Fibroblast of lung (primary cell): ENCODE measurements at regions not wholly inside any gene's neighbourhood (a gene's known extent, or its start where the extent isn't known, plus 50 kb on each side); places are given as distances from the start of the nearest gene placed in this dataset.

Experiments
- DNase-seq, 2 donors: peaks; one replicate each; pipeline versions ENCODE4 v3.0.0 to v3.0.0-alpha.2; 2010; ENCODE audit warnings: low read depth in 2 of 2
- H2AFZ ChIP-seq: 2 replicates; pipeline ENCODE4 v1.5.1; 2012; ENCODE audit warnings: low read length, control low read depth, inconsistent platforms
- H3K27ac ChIP-seq: 2 replicates; pipeline ENCODE4 v1.5.1; 2011; ENCODE audit warnings: low read length, control low read depth; ENCODE audit not compliant: insufficient read depth
- H3K27me3 ChIP-seq: 2 replicates; pipeline ENCODE4 v1.5.1; 2011; ENCODE audit warnings: mild to moderate bottlenecking, low read length; ENCODE audit not compliant: control insufficient read depth, insufficient read depth
- H3K36me3 ChIP-seq: 2 replicates; pipeline ENCODE4 v1.5.1; 2011; ENCODE audit warnings: low read length; ENCODE audit not compliant: control insufficient read depth, insufficient read depth
- H3K4me1 ChIP-seq: 2 replicates; pipeline ENCODE4 v1.5.1; 2011; ENCODE audit warnings: low read length; ENCODE audit not compliant: control insufficient read depth, insufficient read depth; ENCODE audit errors: extremely low read depth
- H3K4me2 ChIP-seq: 2 replicates; pipeline ENCODE4 v1.5.1; 2011; ENCODE audit warnings: low read length, control low read depth; ENCODE audit not compliant: insufficient read depth; ENCODE audit errors: extremely low read depth
- H3K4me3 ChIP-seq, 4 experiments: fragments of 200-600 bp in 1 of 4; sonication (generic) in 1 of 4; replicated peaks in 1 of 4; 2 replicates each; pipeline ENCODE4 v1.5.1; 2011 to 2016; ENCODE audit warnings: low read length in 4 of 4, low read depth in 3 of 4, mild to moderate bottlenecking in 3 of 4, control low read depth in 2 of 4, inconsistent platforms in 1 of 4, mixed read lengths in 1 of 4; ENCODE audit not compliant: insufficient read depth in 1 of 4; ENCODE audit errors: control extremely low read depth in 1 of 4
- H3K79me2 ChIP-seq: 2 replicates; pipeline ENCODE4 v1.5.1; 2012; ENCODE audit warnings: mild to moderate bottlenecking, low read length, inconsistent platforms; ENCODE audit not compliant: control insufficient read depth, insufficient read depth
- H3K9ac ChIP-seq: 2 replicates; pipeline ENCODE4 v1.5.1; 2011; ENCODE audit warnings: mild to moderate bottlenecking, low read length, control low read depth; ENCODE audit not compliant: insufficient read depth
- H3K9me3 ChIP-seq: 2 replicates; pipeline ENCODE4 v1.5.1; 2012; ENCODE audit warnings: low read depth, low read length; ENCODE audit not compliant: control insufficient read depth, insufficient read depth
- H4K20me1 ChIP-seq: 2 replicates; pipeline ENCODE4 v1.5.1; 2011; ENCODE audit warnings: low read length; ENCODE audit not compliant: control insufficient read depth, insufficient read depth; ENCODE audit errors: extremely low read depth
- CTCF ChIP-seq, 2 donors: IDR thresholded peaks in 1 of 2; conservative IDR thresholded peaks in 1 of 2; 1 replicate in 1 of 2; 2 replicates in 1 of 2; pipeline ENCODE4 v1.5.1; 2011 to 2012; ENCODE audit warnings: low read length in 2 of 2, control low read depth in 1 of 2, inconsistent platforms in 1 of 2, low read depth in 1 of 2, mild to moderate bottlenecking in 1 of 2
- EZH2 ChIP-seq: IDR thresholded peaks from 2 replicates; pipeline ENCODE4 v1.5.1; 2012; ENCODE audit warnings: low read length, control low read depth, mild to moderate bottlenecking; ENCODE audit errors: missing control alignments

- TF ChIP-seq CTCF (conservative IDR thresholded peaks at IDR 0.05 in 1 of 2, IDR thresholded peaks at IDR 0.05 in 1 of 2; ENCODE audit: low read depth in 1 of 2, low read length in 2 of 2) (no peak), EZH2 (no peak)
- no peaks in the 10 kb centered on the region for H3K9me3 ChIP-seq
Measured at GRCh38 chr2:224645722-224646121, 60.6 kb upstream of the CUL3 start.

GRCh38 chr2:224640679-224641078 is 55.5 kb upstream of the CUL3 start:
- Histone ChIP-seq H3K9ac (no peak overlapping the region), H2AFZ (no peak overlapping the region), H3K4me3 (no peak overlapping the region), H3K4me2 (no peak overlapping the region), H3K9me3 (no peaks in the 10 kb centered on the region), H3K27me3 (no peaks in the 10 kb centered on the region), H4K20me1 (no peaks in the 10 kb centered on the region), H3K36me3 (no peaks in the 10 kb centered on the region), H3K4me1 (no peaks in the 10 kb centered on the region), H3K79me2 (no peaks in the 10 kb centered on the region), H3K27ac (no peak overlapping the region)
- DNase-seq: peak in 1 of 2 donors; percentile 13
- TF ChIP-seq CTCF (conservative IDR thresholded peaks at IDR 0.05 in 1 of 2, IDR thresholded peaks at IDR 0.05 in 1 of 2; ENCODE audit: low read depth in 1 of 2, low read length in 2 of 2) (no peak), EZH2 (no peak)

More at GRCh38 chr2:224645722-224646121, 60.6 kb upstream of the CUL3 start:
- no peaks in the 10 kb centered on the region for H3K36me3 ChIP-seq
- H3K79me2 ChIP-seq: no peaks in the 10 kb centered on the region
- no peak overlapping the region for H3K9ac ChIP-seq
- H3K27ac ChIP-seq: no peak overlapping the region
- H3K27me3 ChIP-seq: no peaks in the 10 kb centered on the region
- no peak overlapping the region for H2AFZ ChIP-seq
- no peak for DNase-seq
- H3K4me2 ChIP-seq: no peak overlapping the region
- no peak overlapping the region for H3K4me3 ChIP-seq
- H4K20me1 ChIP-seq: no peaks in the 10 kb centered on the region
- H3K4me1 ChIP-seq: no peaks in the 10 kb centered on the region

GRCh38 chr2:224638301-224638823 is 53.2 kb upstream of the CUL3 start:
- H3K27ac ChIP-seq: no peak overlapping the region
- TF ChIP-seq EZH2 (no peak), CTCF (conservative IDR thresholded peaks at IDR 0.05 in 1 of 2, IDR thresholded peaks at IDR 0.05 in 1 of 2; ENCODE audit: low read depth in 1 of 2, low read length in 2 of 2) (no peak)
- DNase-seq: peak in 1 of 2 donors; percentile 29

More at GRCh38 chr2:224638301-224638823, 53.2 kb upstream of the CUL3 start:
- Histone ChIP-seq H3K27me3 (no peaks in the 10 kb centered on the region), H3K9me3 (no peaks in the 10 kb centered on the region), H3K4me3 (no peak overlapping the region), H3K36me3 (no peaks in the 10 kb centered on the region), H3K4me1 (no peaks in the 10 kb centered on the region), H3K4me2 (no peak overlapping the region), H4K20me1 (no peaks in the 10 kb centered on the region), H3K9ac (no peak overlapping the region), H2AFZ (no peak overlapping the region), H3K79me2 (no peaks in the 10 kb centered on the region)
